CD4-positive, CD25-positive, alpha-beta regulatory T cell (primary cell): ENCODE measurements at regions not wholly inside any gene's neighbourhood (a gene's known extent, or its start where the extent isn't known, plus 50 kb on each side); places are given as distances from the start of the nearest gene placed in this dataset.

Experiments
- ATAC-seq, 2 donors: fragments of 150-1000 bp; cut with Tn5 transposase; one replicate each; pipeline ENCODE4 v1.10.0; 2021; ENCODE audit warnings: low read depth in 2 of 2, moderate number of reproducible peaks in 2 of 2, moderate library complexity in 1 of 2
- DNase-seq, 3 donors: peaks; one replicate each; pipeline versions ENCODE4 v3.0.0 to v3.0.0-alpha.2; 2012 to 2022; ENCODE audit warnings: mixed read lengths in 1 of 3
- H3K27ac ChIP-seq: one replicate; pipeline ENCODE4 v1.7.0; 2013; ENCODE audit warnings: mild to moderate bottlenecking, low read length; ENCODE audit not compliant: insufficient read depth, poor library complexity, severe bottlenecking
- H3K27me3 ChIP-seq: one replicate; pipeline ENCODE4 v1.7.0; 2013; ENCODE audit warnings: low read length; ENCODE audit not compliant: control insufficient read depth, insufficient read depth
- H3K36me3 ChIP-seq: one replicate; pipeline ENCODE4 v1.7.0; 2013; ENCODE audit warnings: mild to moderate bottlenecking, low read length, moderate library complexity; ENCODE audit not compliant: control insufficient read depth, insufficient read depth
- H3K4me1 ChIP-seq: 2 replicates; pipeline ENCODE4 v1.7.0; 2013; ENCODE audit warnings: mild to moderate bottlenecking, low read length; ENCODE audit not compliant: insufficient read depth, control insufficient read depth, poor library complexity, severe bottlenecking
- H3K4me3 ChIP-seq: one replicate; pipeline ENCODE4 v1.7.0; 2013; ENCODE audit warnings: low read depth, mild to moderate bottlenecking, low read length, moderate library complexity
- H3K9me3 ChIP-seq, 2 experiments: 1 replicate in 1 of 2; 2 replicates in 1 of 2; pipeline ENCODE4 v1.7.0; 2013; ENCODE audit warnings: low read length in 2 of 2, mild to moderate bottlenecking in 1 of 2, moderate library complexity in 1 of 2; ENCODE audit not compliant: control insufficient read depth in 2 of 2
- H3K27ac Mint-ChIP-seq, 3 donors: one replicate each; pipeline ENCODE4 v1.8.0; 2020 to 2022; ENCODE audit warnings: mild to moderate bottlenecking in 3 of 3, mixed read lengths in 3 of 3, moderate library complexity in 2 of 3
- H3K27me3 Mint-ChIP-seq: one replicate; pipeline ENCODE4 v1.8.0; 2022; ENCODE audit warnings: mild to moderate bottlenecking, mixed read lengths
- H3K36me3 Mint-ChIP-seq: one replicate; pipeline ENCODE4 v1.8.0; 2020; ENCODE audit warnings: mixed read lengths
- H3K4me1 Mint-ChIP-seq, 4 donors: one replicate each; pipeline ENCODE4 v1.8.0; 2020 to 2022; ENCODE audit warnings: mixed read lengths in 4 of 4, mild to moderate bottlenecking in 1 of 4
- H3K4me3 Mint-ChIP-seq, 4 donors: one replicate each; pipeline ENCODE4 v1.8.0; 2020 to 2022; ENCODE audit warnings: mild to moderate bottlenecking in 4 of 4, mixed read lengths in 4 of 4, moderate library complexity in 3 of 4
- H3K9me3 Mint-ChIP-seq, 7 donors: one replicate each; pipeline ENCODE4 v1.8.0; 2020 to 2022; ENCODE audit warnings: mixed read lengths in 7 of 7, mild to moderate bottlenecking in 3 of 7, moderate library complexity in 2 of 7

DNA sequence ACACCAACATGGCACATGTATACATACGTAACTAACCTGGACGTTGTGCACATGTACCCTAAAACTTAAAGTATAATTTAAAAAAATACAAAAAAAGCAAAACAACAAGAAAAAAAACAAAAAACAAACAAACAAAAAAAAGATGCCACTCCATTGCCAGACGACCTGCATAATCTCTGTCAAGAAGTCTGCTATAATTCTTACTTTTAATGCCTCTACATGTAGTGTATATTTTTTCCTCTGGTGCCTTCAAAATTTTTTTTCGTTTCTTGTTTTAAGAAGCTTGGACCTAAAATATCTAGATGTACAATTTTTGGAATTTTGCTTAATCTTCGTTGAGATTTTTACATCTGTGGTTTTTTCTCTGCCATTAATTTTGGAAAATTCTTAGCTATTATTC is 235.6 kb upstream of the ZNF521 start:
- no peak for DNase-seq
- no peak for ATAC-seq
- Mint-ChIP-seq H3K27me3 (no peaks in the 10 kb centered on the region), H3K36me3 (no peaks in the 10 kb centered on the region), H3K4me1 (no peaks in the 10 kb centered on the region), H3K4me3 (no peak overlapping the region), H3K27ac (no peak overlapping the region), H3K9me3 (peaks cover 0 to 9% (median 5%) of the 10 kb centered on the region in 7 donors)
- H3K27me3 ChIP-seq = no peaks in the 10 kb centered on the region
- H3K4me1 ChIP-seq = no peaks in the 10 kb centered on the region
- peaks cover 0 to 2% of the 10 kb centered on the region in 2 experiments for H3K9me3 ChIP-seq
- no peak overlapping the region for H3K27ac ChIP-seq
- no peaks in the 10 kb centered on the region for H3K36me3 ChIP-seq
- H3K4me3 ChIP-seq = no peak overlapping the region

DNA sequence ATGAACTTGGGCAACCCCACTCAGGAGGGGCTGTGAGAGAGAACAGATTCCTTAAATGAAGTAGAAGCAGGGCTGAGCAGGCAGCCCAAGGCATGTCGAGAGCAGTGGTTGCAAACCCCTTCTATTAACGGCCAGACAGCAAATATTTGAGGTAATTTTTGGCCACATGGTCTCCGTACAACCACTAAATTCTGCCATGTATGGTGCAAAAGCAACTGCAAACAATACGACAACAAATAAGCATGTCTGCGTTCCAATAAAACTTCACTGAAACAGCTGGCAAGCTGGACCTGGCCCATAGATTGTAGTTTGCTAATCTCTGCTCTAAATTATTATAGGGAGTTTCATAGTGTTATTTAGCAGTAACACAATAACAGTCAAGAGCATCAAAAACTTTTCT is 217.0 kb upstream of the ZNF521 start:
- ATAC-seq (no peak), DNase-seq (no peak)
- H3K4me3 ChIP-seq = no peak overlapping the region
- Mint-ChIP-seq H3K36me3 (no peaks in the 10 kb centered on the region), H3K27me3 (no peaks in the 10 kb centered on the region), H3K9me3 (peaks cover 0 to 11% (median 2%) of the 10 kb centered on the region in 7 donors), H3K4me3 (no peak overlapping the region), H3K27ac (no peak overlapping the region), H3K4me1 (no peaks in the 10 kb centered on the region)
- H3K36me3 ChIP-seq = no peaks in the 10 kb centered on the region
- H3K4me1 ChIP-seq = no peaks in the 10 kb centered on the region
- H3K9me3 ChIP-seq = no peaks in the 10 kb centered on the region
- H3K27ac ChIP-seq = no peak overlapping the region
- H3K27me3 ChIP-seq = no peaks in the 10 kb centered on the region

DNA sequence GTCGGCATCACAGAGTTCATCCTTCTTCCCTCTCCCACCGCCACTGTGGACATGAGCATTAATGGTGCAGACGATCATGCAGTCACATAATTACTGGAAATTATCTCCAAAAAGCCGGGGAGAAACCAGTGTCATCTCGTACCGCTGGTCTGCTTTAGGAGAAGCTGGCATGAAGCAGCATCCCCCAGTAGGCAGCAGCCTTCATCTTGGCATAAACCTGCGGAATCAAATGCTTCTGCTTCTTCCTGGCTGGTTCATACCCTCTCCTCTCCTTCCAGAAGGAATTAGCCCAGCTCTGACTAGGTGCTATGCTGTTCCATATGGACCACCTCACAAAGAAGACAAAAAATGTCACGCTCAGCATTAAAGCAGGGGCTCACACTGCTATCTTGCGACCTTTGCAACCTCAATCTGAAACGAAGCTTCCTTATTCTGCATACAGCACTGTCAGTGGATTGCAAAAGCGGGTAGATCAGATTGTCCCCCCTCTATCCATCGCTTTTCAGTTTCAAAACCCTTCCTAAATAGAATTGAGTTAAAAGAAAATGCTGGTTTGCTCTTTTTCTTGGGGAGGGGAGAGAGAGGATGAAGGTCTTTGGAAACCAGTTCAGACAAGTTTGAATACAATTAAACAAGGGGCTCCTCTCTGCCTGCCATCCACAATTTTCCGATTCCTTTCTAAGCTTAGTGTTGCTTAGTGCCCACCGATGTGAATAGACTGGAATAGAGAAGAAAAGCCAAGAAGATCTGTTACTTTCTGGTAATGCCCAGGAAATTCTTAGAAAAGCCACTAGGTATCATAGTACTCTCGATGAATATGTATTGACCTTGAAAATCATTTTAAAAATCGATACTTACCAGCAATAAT is 212.1 kb upstream of the ZNF521 start:
- Mint-ChIP-seq H3K36me3 (no peaks in the 10 kb centered on the region), H3K27ac (peak overlapping the region in 1 of 3 donors; percentile 53), H3K4me3 (no peak overlapping the region), H3K9me3 (peaks cover 0 to 7% (median 0%) of the 10 kb centered on the region in 7 donors), H3K27me3 (no peaks in the 10 kb centered on the region), H3K4me1 (no peaks in the 10 kb centered on the region)
- no peaks in the 10 kb centered on the region for H3K27me3 ChIP-seq
- ATAC-seq (no peak), DNase-seq (no peak)
- no peak overlapping the region for H3K27ac ChIP-seq
- H3K9me3 ChIP-seq = no peaks in the 10 kb centered on the region
- H3K4me3 ChIP-seq = no peak overlapping the region
- no peaks in the 10 kb centered on the region for H3K4me1 ChIP-seq
- no peaks in the 10 kb centered on the region for H3K36me3 ChIP-seq

DNA sequence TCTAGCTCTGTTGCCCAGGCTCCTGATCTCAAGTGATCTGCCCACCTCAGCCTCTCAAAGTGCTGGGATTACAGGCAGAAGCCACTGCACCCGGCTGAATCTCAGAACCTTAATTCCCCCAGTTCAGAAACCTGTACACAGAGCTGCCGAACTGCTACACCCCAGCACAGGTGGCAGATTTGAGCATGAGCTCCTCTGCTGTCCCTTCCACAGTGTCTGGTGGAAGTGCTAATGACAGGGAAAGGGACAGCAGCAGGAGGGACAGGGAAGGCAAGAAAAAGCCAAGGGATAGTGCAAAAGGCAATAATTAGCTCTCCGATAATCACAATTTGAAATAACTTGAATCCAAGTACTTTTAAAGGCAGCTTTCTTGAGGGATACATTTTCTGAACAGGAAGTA is 211.4 kb upstream of the ZNF521 start:
- Mint-ChIP-seq H3K27me3 (no peaks in the 10 kb centered on the region), H3K4me3 (no peak overlapping the region), H3K4me1 (no peaks in the 10 kb centered on the region), H3K27ac (no peak overlapping the region), H3K9me3 (peaks cover 0 to 7% (median 1%) of the 10 kb centered on the region in 7 donors), H3K36me3 (no peaks in the 10 kb centered on the region)
- Histone ChIP-seq H3K4me3 (no peak overlapping the region), H3K36me3 (no peaks in the 10 kb centered on the region), H3K27ac (no peak overlapping the region), H3K9me3 (no peaks in the 10 kb centered on the region), H3K27me3 (no peaks in the 10 kb centered on the region), H3K4me1 (no peaks in the 10 kb centered on the region)
- no peak for ATAC-seq
- DNase-seq = no peak

DNA sequence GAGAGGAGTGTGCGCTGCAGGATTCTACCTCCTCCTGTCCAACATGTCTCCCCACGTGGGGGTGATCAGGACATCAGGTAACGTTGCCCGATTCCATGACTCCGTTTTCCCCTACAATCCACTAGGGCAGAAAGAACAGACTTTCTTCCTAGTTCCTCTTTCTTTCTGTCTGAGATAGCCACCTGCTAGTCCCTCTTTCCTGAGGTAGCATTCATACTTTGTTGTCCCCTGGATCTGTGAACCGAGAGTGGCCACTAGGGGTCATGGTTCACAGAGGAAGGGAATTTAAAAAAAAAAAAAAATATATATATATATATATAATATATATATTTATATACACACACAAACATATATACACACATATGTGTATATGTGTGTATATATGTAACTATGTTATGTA is 210.0 kb upstream of the ZNF521 start:
- Mint-ChIP-seq H3K4me1 (no peaks in the 10 kb centered on the region), H3K27me3 (no peaks in the 10 kb centered on the region), H3K4me3 (no peak overlapping the region), H3K9me3 (peaks cover 0 to 7% (median 2%) of the 10 kb centered on the region in 7 donors), H3K36me3 (no peaks in the 10 kb centered on the region), H3K27ac (no peak overlapping the region)
- H3K4me1 ChIP-seq = no peaks in the 10 kb centered on the region
- no peaks in the 10 kb centered on the region for H3K27me3 ChIP-seq
- no peak overlapping the region for H3K27ac ChIP-seq
- no peak for DNase-seq
- H3K4me3 ChIP-seq = no peak overlapping the region
- no peaks in the 10 kb centered on the region for H3K9me3 ChIP-seq
- ATAC-seq = no peak
- no peaks in the 10 kb centered on the region for H3K36me3 ChIP-seq

DNA sequence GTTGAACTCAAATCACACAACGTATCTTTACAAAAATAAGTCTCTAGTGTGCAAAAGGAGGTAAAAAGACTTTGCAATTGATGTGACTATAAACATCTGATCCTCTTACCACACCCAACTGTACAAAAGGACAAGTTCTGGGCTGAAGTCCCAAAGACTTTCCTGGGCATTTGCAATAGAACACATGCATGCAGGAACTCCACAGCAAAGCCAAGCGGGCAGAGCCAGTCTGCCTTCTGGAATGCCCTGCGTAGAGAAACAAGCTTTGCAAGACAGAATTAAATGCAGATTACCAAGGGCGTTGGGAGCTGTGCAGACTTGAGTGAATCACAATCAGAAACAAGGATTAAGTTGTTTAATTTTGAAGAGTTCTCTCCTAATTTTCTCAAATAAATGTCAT is 208.4 kb upstream of the ZNF521 start:
- ATAC-seq = no peak
- Mint-ChIP-seq H3K4me3 (no peak overlapping the region), H3K9me3 (peaks cover 0 to 7% (median 1%) of the 10 kb centered on the region in 7 donors), H3K27ac (no peak overlapping the region), H3K27me3 (no peaks in the 10 kb centered on the region), H3K4me1 (no peaks in the 10 kb centered on the region), H3K36me3 (no peaks in the 10 kb centered on the region)
- Histone ChIP-seq H3K4me1 (no peaks in the 10 kb centered on the region), H3K9me3 (no peaks in the 10 kb centered on the region), H3K27ac (no peak overlapping the region), H3K27me3 (no peaks in the 10 kb centered on the region), H3K36me3 (no peaks in the 10 kb centered on the region), H3K4me3 (no peak overlapping the region)
- DNase-seq = no peak

DNA sequence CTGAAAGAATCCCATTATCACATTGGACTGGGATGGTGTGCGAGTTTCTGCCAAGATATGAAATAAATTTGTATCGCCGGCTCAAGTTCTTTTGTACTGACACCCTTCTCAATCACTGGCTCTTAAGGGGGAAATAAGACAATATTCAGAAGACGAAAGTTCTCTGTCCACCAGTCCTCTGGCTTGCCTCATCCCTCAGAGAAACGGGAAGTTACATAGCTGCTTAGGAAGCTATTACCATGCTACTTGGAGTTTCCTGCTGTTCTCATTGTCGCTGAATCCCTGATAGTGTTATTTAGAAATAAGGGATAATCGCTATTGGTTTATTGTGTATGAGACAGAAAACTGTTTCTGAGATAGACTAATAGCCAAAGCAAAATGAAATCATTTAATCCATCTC is 205.0 kb upstream of the ZNF521 start:
- Histone ChIP-seq H3K9me3 (no peaks in the 10 kb centered on the region), H3K27me3 (no peaks in the 10 kb centered on the region), H3K4me1 (no peaks in the 10 kb centered on the region), H3K4me3 (no peak overlapping the region), H3K27ac (no peak overlapping the region), H3K36me3 (no peaks in the 10 kb centered on the region)
- Mint-ChIP-seq H3K4me1 (no peaks in the 10 kb centered on the region), H3K27ac (no peak overlapping the region), H3K27me3 (no peaks in the 10 kb centered on the region), H3K36me3 (no peaks in the 10 kb centered on the region), H3K9me3 (peaks cover 0 to 4% (median 1%) of the 10 kb centered on the region in 7 donors), H3K4me3 (no peak overlapping the region)
- DNase-seq = no peak
- ATAC-seq = no peak

DNA sequence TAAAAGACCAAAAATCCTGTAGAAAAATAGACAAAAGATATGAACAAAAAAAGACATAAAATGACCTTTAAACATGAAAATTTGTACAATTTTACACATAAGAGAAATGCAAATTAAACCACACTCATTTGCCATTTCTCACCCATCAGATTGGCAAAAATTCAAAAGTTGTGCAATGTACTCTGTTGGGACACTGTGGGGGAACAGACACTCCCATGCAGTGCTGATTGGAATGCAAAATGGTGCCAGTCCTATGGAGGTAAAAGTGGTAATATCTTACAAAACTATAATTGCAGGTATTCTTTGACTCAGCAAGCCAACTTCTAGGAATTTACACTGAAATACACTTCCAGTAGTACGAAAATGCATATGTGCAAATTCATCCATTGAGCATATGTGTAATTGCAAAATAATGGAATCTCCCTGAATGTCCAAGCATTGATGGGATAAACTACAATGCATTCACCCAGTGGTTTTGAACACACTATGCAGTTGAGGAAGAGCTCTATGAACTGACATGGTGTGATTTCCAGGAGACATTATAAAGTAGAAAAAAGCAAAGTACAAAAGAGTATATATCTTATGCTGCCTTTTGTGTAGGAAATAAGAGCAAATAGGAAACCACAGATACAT is 201.8 kb upstream of the ZNF521 start:
- DNase-seq = no peak
- Histone ChIP-seq H3K27ac (no peak overlapping the region), H3K36me3 (no peaks in the 10 kb centered on the region), H3K4me3 (no peak overlapping the region), H3K9me3 (no peaks in the 10 kb centered on the region), H3K27me3 (no peaks in the 10 kb centered on the region), H3K4me1 (no peaks in the 10 kb centered on the region)
- Mint-ChIP-seq H3K27ac (no peak overlapping the region), H3K27me3 (no peaks in the 10 kb centered on the region), H3K4me1 (no peaks in the 10 kb centered on the region), H3K36me3 (no peaks in the 10 kb centered on the region), H3K4me3 (no peak overlapping the region), H3K9me3 (peaks cover 0 to 5% (median 1%) of the 10 kb centered on the region in 7 donors)
- no peak for ATAC-seq
